Common myeloid progenitor, CD34-positive (primary cell): ENCODE measurements at regions not wholly inside any gene's neighbourhood (a gene's known extent, or its start where the extent isn't known, plus 50 kb on each side); places are given as distances from the start of the nearest gene placed in this dataset.

Experiments used
- CTCF ChIA-PET: fragments of 350-600 bp; sonication (Branson Sonifier 250); formaldehyde crosslinking; loops from one replicate; lab custom pipeline; 2021; ENCODE audit warnings: antibody characterized with exemption; lab: Charles Lee
- POLR2A ChIA-PET: fragments of 350-600 bp; sonication (Branson Sonifier 250); formaldehyde crosslinking; loops from one replicate; lab custom pipeline; 2021; ENCODE audit warnings: antibody characterized with exemption; lab: Charles Lee
- DNase-seq, 3 donors: peaks; one replicate each; pipeline versions ENCODE4 v3.0.0 to v3.0.0-alpha.2; 2013
- H3K27ac ChIP-seq, 2 experiments: 1 replicate in 1 of 2; 2 replicates in 1 of 2; pipeline ENCODE4 v1.7.0; 2013; ENCODE audit warnings: inconsistent platforms in 2 of 2, low read length in 2 of 2, mild to moderate bottlenecking in 2 of 2, low read depth in 1 of 2, moderate library complexity in 1 of 2; ENCODE audit not compliant: severe bottlenecking in 2 of 2, insufficient read depth in 1 of 2, poor library complexity in 1 of 2
- H3K27me3 ChIP-seq, 5 experiments: replicated peaks in 2 of 5; 1 replicate in 3 of 5; 2 replicates in 2 of 5; pipeline versions ENCODE4 v1.6.1 to v1.7.0; 2013; ENCODE audit warnings: low read length in 4 of 5, mild to moderate bottlenecking in 2 of 5, moderate library complexity in 2 of 5, inconsistent platforms in 1 of 5; ENCODE audit not compliant: insufficient read depth in 5 of 5, control insufficient read depth in 4 of 5
- H3K36me3 ChIP-seq, 4 experiments: 1 replicate in 2 of 4; 2 replicates in 2 of 4; pipeline versions ENCODE4 v1.6.1 to v1.7.0; 2013; ENCODE audit warnings: low read length in 3 of 4, control low read depth in 1 of 4, mild to moderate bottlenecking in 1 of 4; ENCODE audit not compliant: control insufficient read depth in 4 of 4, insufficient read depth in 4 of 4
- H3K4me1 ChIP-seq, 4 experiments: 1 replicate in 3 of 4; 2 replicates in 1 of 4; pipeline versions ENCODE4 v1.6.1 to v1.7.1; 2013; ENCODE audit warnings: low read length in 3 of 4, mild to moderate bottlenecking in 3 of 4, control low read depth in 1 of 4, inconsistent platforms in 1 of 4, moderate library complexity in 1 of 4; ENCODE audit not compliant: control insufficient read depth in 4 of 4, insufficient read depth in 4 of 4; ENCODE audit errors: control extremely low read depth in 1 of 4
- H3K4me3 ChIP-seq, 7 experiments: 1 replicate in 4 of 7; 2 replicates in 3 of 7; pipeline versions ENCODE4 v1.5.1 to v1.7.0; 2013; ENCODE audit warnings: mild to moderate bottlenecking in 7 of 7, low read length in 6 of 7, moderate library complexity in 6 of 7, inconsistent platforms in 2 of 7, low read depth in 2 of 7, control low read depth in 1 of 7; ENCODE audit not compliant: insufficient read depth in 4 of 7, control insufficient read depth in 1 of 7; ENCODE audit errors: extremely low read depth in 1 of 7
- H3K9me3 ChIP-seq, 5 experiments: 1 replicate in 4 of 5; 2 replicates in 1 of 5; pipeline versions ENCODE4 v1.6.1 to v1.7.1; 2013; ENCODE audit warnings: low read length in 4 of 5, mild to moderate bottlenecking in 2 of 5, inconsistent platforms in 1 of 5, low read depth in 1 of 5, moderate library complexity in 1 of 5; ENCODE audit not compliant: control insufficient read depth in 4 of 5, insufficient read depth in 2 of 5; ENCODE audit errors: control extremely low read depth in 1 of 5
- WGBS: methylation state at CpG from one replicate; pipeline ENCODE4 v1.1.5; 2013; ENCODE audit not compliant: insufficient coverage; 5-methylcytosine and 5-hydroxymethylcytosine counted together

DNA sequence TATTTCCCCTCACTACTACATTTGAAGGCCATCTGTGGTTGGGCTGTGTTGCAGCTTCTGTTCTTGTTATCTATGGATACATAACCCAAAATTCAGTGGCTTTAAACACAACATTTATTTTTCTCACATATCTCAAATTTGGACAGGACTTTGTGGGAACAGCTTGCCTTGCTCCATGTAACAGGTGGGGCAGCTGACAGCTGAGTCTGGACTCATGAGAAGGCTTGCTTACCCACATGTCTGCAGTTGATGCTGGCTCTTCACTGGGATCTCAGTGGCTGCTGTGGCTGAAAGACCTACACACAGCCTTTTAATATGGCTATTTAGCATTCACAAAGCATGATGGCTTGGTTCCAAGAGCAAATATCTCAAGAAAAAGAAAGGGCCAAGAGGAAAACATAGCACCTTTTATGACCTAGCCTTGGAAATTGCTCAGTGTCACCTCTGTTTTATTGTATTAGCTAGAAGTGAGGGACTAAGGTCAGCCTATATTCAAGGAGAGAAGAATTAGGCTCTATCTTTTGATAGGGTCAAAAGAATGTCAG lies 296.8 kb upstream of the ZNF521 start:
- no peaks in the 10 kb centered on the region for H3K27me3 ChIP-seq
- H3K27ac ChIP-seq = no peak overlapping the region
- no peaks in the 10 kb centered on the region for H3K9me3 ChIP-seq
- H3K36me3 ChIP-seq = no peaks in the 10 kb centered on the region
- no peaks in the 10 kb centered on the region for H3K4me1 ChIP-seq
- CTCF ChIA-PET = no interaction called here
- POLR2A ChIA-PET = no interaction called here
- DNase-seq = no peak
- H3K4me3 ChIP-seq = no peak overlapping the region

- Histone ChIP-seq H3K9me3 (no peaks in the 10 kb centered on the region), H3K27ac (no peak overlapping the region), H3K4me3 (no peak overlapping the region), H3K27me3 (no peaks in the 10 kb centered on the region), H3K36me3 (no peaks in the 10 kb centered on the region), H3K4me1 (no peaks in the 10 kb centered on the region)
- no peak for DNase-seq
- POLR2A ChIA-PET = no interaction called here
- WGBS = 100% methylated on average over 1 of the region's 3 CpGs
- CTCF ChIA-PET = no interaction called here
Measured at GRCh38 chr18:25647404-25647803, 295.4 kb upstream of the ZNF521 start.

GRCh38 chr18:25646971-25647370 lies 295.0 kb upstream of the ZNF521 start:
- H3K36me3 ChIP-seq = no peaks in the 10 kb centered on the region
- no peaks in the 10 kb centered on the region for H3K4me1 ChIP-seq
- no peak for DNase-seq
- no peaks in the 10 kb centered on the region for H3K27me3 ChIP-seq
- no peak overlapping the region for H3K4me3 ChIP-seq
- H3K9me3 ChIP-seq = no peaks in the 10 kb centered on the region
- CTCF ChIA-PET = no interaction called here
- POLR2A ChIA-PET = no interaction called here
- no peak overlapping the region for H3K27ac ChIP-seq

DNA sequence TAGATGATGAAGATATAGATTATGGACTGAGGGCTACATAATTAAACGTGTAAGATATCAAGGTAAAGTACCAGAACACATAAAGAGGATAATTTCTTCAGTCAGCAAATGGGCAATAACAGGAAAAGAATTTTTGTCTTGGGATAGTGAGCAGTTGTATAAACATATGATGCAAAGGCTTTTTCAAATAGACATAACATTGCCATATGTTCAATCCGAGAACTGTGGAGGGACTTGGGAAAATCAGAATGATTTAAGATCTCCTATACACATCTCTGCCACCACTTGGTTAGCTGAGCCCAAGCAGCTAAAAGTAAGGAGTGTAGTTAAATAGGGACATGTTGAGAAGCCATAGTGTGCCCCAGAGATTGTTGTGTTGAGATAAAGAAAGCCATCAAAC lies 287.6 kb upstream of the ZNF521 start:
- DNase-seq = no peak
- no peak overlapping the region for H3K4me3 ChIP-seq
- no peaks in the 10 kb centered on the region for H3K9me3 ChIP-seq
- ChIA-PET CTCF (no interaction called here), POLR2A (no interaction called here)
- no peak overlapping the region for H3K27ac ChIP-seq
- H3K4me1 ChIP-seq = no peaks in the 10 kb centered on the region
- H3K27me3 ChIP-seq = no peaks in the 10 kb centered on the region
- WGBS = 100% methylated on average over 1 of the region's 2 CpGs
- H3K36me3 ChIP-seq = no peaks in the 10 kb centered on the region

DNA sequence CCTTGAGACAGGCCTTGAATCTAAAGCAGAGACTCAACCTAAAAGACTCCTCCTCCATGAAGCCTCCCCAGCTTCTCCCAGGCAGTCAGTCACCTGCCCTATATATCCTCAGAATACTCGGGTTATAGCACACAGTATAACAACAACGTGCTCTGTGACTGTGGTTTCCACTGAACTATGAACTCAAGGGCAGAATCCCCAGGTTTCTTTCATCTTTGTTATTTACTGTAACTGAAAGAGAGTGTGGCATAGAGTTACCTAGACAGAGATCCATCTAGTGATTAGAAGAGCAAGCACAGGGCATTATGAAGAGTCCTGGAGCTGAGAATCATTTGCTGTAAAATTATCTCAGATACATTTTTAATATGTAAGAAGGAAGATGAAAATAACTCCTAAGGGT lies 281.6 kb upstream of the ZNF521 start:
- WGBS = 100% methylated on average over 2 of the region's 2 CpGs

GRCh38 chr18:25630682-25631081 lies 278.7 kb upstream of the ZNF521 start:
- CTCF ChIA-PET = no interaction called here
- no peak for DNase-seq
- POLR2A ChIA-PET = no interaction called here
- peaks cover 2 to 20% (median 5%) of the 10 kb centered on the region in 5 experiments for H3K9me3 ChIP-seq
- no peak overlapping the region for H3K4me3 ChIP-seq
- H3K27me3 ChIP-seq = no peaks in the 10 kb centered on the region
- H3K4me1 ChIP-seq = no peaks in the 10 kb centered on the region
- H3K36me3 ChIP-seq = no peaks in the 10 kb centered on the region
- no peak overlapping the region for H3K27ac ChIP-seq

More for the DNA sequence above, 281.6 kb upstream of the ZNF521 start:
- no peaks in the 10 kb centered on the region for H3K4me1 ChIP-seq
- DNase-seq = no peak
- H3K9me3 ChIP-seq = peaks cover 0 to 3% (median 0%) of the 10 kb centered on the region in 5 experiments
- no peak overlapping the region for H3K27ac ChIP-seq
- POLR2A ChIA-PET = no interaction called here
- no peaks in the 10 kb centered on the region for H3K27me3 ChIP-seq
- H3K36me3 ChIP-seq = no peaks in the 10 kb centered on the region
- CTCF ChIA-PET = no interaction called here
- no peak overlapping the region for H3K4me3 ChIP-seq

GRCh38 chr18:25621682-25622081 lies 269.7 kb upstream of the ZNF521 start:
- DNase-seq = no peak
- H3K27ac ChIP-seq = no peak overlapping the region
- H3K27me3 ChIP-seq = no peaks in the 10 kb centered on the region
- H3K36me3 ChIP-seq = no peaks in the 10 kb centered on the region
- no peaks in the 10 kb centered on the region for H3K4me1 ChIP-seq
- no peak overlapping the region for H3K4me3 ChIP-seq
- CTCF ChIA-PET = no interaction called here
- POLR2A ChIA-PET = no interaction called here
- H3K9me3 ChIP-seq = peaks cover 0 to 16% (median 2%) of the 10 kb centered on the region in 5 experiments
- 92% methylated on average over 2 of the region's 2 CpGs for WGBS
